HG03432 (cell line): ENCODE measurements at regions not wholly inside any gene's neighbourhood (a gene's known extent, or its start where the extent isn't known, plus 50 kb on each side); places are given as distances from the start of the nearest gene placed in this dataset.
A peak's percentile ranks its signal among the peaks of the same experiment; 100 is the strongest.

Experiments used
- ATAC-seq: cut with Tn5 transposase; IDR thresholded peaks from one replicate; pipeline ENCODE4 v1.9.1; 2021; ENCODE audit warnings: mild to moderate bottlenecking, moderate library complexity; ENCODE audit not compliant: unreplicated experiment

- ATAC-seq = no peak
Measured at GRCh38 chrX:113770071-113770470, 813.8 kb upstream of the HTR2C start.

DNA sequence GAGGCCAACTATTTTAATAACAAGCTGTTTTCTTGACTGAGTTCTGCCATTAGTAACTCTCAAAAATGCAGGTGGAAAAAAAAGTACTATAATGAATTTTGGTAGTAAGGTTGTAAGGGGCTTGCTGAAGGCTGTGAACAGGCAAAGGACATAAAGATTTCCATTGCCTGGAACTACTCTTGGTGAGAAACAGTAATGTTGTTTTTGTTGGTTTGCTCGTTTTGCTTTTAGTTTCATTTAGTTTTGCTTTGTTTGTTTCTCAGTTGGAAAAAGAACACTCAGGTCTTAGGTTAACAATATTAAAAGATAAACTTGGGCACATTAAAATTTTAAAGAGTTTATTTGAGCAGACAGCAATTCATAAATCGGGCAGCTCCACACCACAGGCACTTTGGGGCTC, 824.5 kb upstream of the HTR2C start:
- no peak for ATAC-seq

DNA sequence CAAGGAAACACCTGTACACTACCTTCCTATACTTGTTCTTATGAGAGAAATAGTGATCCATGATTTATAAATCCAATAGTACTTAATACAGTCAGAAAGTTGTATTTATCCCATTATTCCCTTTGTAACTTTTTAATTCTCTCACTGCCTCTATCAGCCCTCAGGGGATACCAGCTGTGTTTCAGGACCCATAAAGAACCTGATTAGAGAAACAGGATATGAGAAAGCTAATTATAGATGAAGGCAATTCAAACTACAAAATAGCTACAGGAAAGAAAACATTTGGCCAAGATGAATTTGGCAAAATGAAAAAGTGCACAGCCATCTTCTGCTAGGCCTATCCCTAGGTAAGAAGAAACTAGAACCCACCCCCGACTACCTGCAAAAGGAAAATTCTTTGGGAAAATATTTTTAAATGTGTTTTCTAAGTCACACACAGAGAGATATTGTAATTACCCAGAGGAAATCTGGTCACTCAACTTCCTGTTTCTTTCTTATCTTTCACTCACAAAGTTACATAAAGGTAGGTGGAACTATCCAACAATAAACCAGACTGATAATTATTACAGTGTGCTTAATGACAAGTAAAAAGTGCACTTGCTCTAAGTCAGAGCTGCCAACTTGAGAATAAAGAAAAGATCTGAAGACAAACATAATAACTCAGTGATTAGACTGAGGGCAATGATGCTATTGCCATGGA, 836.5 kb upstream of the HTR2C start:
- peak; percentile 71 for ATAC-seq

GRCh38 chrX:113743069-113743468, 840.8 kb upstream of the HTR2C start:
- ATAC-seq = peak; percentile 59

DNA sequence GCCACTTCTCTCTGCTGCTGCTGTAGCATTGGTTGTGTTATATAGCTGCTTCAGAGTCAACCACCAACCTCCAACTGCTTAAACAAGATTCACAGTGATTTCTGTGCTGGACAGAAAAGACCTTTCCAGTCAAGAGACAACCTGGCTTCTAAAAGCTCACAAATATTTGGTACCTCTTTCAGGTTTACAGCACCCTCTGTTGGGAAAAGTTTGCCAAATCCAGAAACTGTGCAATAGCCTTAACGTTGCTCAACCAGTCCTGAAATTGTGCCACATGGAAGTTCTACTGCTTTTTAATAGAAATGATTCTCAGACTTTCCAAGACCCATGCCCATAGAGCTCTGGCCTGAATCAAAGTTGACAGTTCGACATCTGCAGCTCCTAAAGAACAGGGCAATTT, 842.1 kb upstream of the HTR2C start:
- ATAC-seq = no peak

DNA sequence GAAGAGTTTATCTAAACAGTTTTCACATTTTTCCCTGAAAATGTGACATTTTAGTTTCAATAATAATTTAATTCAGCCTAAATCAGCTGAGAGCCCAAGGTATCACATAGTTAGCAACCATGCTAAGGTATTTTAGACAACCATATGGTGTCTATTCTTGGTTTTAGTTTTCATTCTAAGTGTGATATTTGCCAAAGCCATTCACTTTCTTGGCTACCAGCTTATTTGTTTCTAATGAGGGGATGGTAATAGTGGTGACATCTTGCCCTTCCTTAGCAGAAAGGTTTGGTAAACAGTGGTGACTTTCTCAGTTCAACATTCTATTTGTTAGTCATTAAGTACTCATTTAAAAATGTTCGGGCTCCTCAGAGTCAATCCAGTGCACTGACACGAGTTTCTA, 854.9 kb upstream of the HTR2C start:
- ATAC-seq = no peak

GRCh38 chrX:113726898-113727297, 857.0 kb upstream of the HTR2C start:
- peak; percentile 46 for ATAC-seq

- peak; percentile 60 for ATAC-seq
Measured at GRCh38 chrX:113726466-113726865, 857.4 kb upstream of the HTR2C start.

DNA sequence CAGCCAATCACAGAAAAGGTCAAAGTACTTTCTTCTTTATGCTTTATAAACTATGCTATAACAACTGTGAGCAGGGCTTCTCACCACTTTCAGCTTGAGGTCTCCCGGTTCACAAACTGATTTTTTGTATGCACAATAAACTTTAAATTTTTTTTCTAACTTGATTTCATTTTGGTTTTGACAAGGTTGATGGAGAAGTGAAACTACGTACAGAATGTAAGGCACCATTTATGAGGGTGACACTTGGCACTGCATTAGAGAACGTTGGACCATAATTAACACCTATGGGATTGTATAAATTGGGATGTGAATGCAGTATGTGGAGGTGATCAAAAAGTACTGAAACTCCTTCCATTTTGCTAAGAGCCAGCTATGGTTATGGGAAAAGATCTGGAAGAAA, 857.9 kb upstream of the HTR2C start:
- ATAC-seq = peak; percentile 58

- ATAC-seq = no peak
Measured at GRCh38 chrX:113699939-113700338, 859.3 kb upstream of the AMOT start.

DNA sequence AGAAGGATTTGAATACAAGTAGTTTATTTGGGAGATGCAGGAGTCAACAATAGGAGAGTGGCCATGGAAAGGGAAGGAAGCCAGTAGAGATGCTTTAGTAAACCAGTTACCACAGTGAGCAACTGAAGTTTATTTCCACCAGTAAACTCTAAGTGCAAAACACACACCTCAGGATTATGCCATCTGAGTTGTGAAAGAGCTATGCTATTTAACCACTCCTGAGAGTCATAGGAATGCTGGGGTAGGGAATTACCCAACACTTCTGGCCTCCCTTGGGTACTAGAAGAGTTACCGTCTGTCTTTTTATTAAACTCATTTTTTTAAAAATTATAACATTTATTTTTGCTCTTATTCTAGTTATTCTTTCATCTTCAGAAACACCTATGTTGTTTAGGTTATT, 834.6 kb upstream of the AMOT start:
- ATAC-seq = no peak

- ATAC-seq = no peak
Measured at GRCh38 chrX:113651306-113651705, 810.7 kb upstream of the AMOT start.

- no peak for ATAC-seq
Measured at GRCh38 chrX:113644426-113644825, 803.8 kb upstream of the AMOT start.

DNA sequence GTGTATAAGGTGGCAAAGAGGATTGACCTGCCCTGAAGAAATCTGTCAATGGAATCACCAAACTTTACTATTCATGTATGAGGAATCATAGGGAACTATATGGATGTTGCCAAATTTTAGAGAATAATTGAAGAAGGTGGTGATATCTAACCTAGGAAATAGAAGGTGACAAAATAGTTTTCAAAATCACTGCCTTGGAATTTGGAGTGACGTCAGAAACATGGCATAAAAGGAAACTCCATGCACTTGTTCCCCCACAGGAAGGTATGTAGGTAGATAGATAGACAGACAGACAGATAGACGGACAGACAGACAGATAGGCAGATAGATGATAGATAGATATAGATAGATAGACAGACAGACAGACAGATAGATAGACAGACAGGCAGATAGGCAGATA, 793.9 kb upstream of the AMOT start:
- ATAC-seq = no peak

- ATAC-seq = no peak
Measured at GRCh38 chrX:113629326-113629725, 788.7 kb upstream of the AMOT start.

DNA sequence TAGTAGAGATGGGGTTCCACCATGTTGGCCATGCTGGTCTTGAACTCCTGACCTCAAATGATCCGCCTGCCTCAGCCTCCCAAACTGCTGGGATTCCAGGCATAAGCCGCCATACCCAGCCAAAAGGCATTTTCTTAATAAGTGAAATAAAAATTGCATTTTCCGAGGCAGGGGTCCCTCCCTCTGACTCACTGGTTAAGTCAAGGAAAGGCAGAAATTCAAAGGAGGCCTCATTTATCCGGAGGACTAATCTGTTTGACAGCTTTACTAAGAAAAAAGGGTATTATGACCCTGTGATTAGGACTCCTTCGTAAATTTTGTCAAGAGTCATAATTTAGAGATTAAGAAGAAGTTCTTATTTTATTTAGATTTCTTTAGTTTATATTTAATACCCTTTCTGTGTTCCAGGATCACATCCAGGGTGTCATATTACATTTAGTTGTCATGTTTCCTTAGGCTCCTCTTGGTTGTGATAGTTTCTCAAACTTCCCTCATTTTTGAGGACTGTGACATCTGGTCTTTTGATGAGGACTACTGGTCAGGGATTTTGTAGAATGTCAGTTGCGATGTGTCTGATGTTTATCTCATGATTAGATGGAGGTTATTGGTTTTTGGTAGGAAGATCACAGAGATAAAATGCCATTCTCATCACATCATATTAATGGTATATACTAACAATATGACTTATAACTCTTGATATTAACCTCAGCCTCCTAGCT, 753.7 kb upstream of the AMOT start:
- no peak for ATAC-seq

GRCh38 chrX:113586281-113586898, 745.8 kb upstream of the AMOT start:
- no peak for ATAC-seq

DNA sequence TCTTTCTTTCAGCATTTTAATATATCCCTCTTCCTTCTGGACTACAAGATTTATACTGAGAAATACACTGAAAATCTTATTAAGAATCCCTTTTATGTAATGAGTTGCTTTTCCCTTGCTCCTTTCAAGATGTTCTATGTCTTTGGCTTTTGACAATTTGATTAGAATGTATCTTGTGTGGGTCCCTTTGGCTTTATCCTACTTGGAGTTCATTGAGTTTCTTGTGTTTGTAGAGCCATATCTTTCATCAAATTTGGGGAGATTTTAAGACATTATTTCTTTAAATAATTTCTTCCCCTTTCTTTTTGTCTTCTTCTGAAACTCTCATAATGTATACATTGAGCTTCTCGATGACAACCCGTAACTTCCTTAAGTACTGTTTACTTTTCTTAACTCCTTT, 739.9 kb upstream of the AMOT start:
- no peak for ATAC-seq

DNA sequence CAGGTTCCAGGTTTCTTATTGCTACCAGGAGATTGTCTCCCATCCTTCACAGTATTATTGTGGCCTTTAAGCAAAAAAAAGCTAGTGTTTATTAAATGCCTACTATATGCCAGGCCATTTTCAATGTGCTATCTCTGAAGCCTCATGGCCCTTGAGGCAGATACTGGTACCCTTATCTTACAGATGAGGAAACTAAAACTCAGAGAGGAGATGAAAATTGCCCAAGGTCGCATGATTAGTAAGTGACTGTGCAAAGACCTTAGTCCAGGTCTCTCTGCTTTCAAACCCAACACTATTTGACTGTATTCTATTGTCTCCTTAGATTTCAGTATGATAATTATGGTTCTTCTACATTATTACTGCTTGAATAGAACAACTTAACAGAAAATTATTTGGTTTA, 717.9 kb upstream of the AMOT start:
- no peak for ATAC-seq

GRCh38 chrX:113551919-113552318, 711.3 kb upstream of the AMOT start:
- ATAC-seq = no peak

GRCh38 chrX:113548308-113549015, 707.8 kb upstream of the AMOT start:
- ATAC-seq = no peak

DNA sequence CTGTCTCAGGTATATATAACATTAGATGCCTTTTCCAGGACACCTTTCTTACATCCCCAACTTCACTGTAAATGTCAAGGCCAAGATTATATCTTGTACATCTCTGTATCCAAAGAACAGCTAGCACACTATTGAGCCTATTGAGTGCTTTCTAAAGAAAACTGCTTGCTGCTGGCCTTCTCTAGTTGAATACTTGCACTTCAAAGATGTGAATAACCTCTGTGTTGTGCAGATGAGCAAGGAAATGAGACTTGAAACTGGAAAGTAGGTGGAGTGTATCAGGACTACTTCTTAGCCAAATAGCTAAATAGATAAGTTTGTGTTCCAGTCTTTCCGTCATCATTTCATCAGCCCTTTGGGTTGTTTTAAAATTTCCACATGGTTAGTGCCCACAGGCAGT, 704.4 kb upstream of the AMOT start:
- no peak for ATAC-seq
